Large intestine (tissue), 3 donors: ENCODE measurements at regions not wholly inside any gene's neighbourhood (a gene's known extent, or its start where the extent isn't known, plus 50 kb on each side); places are given as distances from the start of the nearest gene placed in this dataset.
"Not testable (repeated sequence)": the region's sequence is repeated elsewhere in the genome, so short reads cannot be mapped to it uniquely, and the experiment has no call there.

Experiments used
- DNase-seq, 2 donors: peaks; one replicate each; pipeline versions ENCODE4 v3.0.0 to v3.0.0-alpha.2; 2013
- H3K27ac ChIP-seq: one replicate; pipeline ENCODE4 v1.5.1; 2013; ENCODE audit warnings: low read length
- H3K27me3 ChIP-seq: 2 replicates; pipeline ENCODE4 v1.6.1; 2013; ENCODE audit warnings: low read length; ENCODE audit not compliant: control insufficient read depth, insufficient read depth
- H3K36me3 ChIP-seq: 2 replicates; pipeline ENCODE4 v1.6.1; 2013; ENCODE audit warnings: low read length; ENCODE audit not compliant: control insufficient read depth, insufficient read depth
- H3K4me1 ChIP-seq: one replicate; pipeline ENCODE4 v1.6.1; 2013; ENCODE audit warnings: low read length; ENCODE audit not compliant: control insufficient read depth, insufficient read depth
- H3K4me3 ChIP-seq: one replicate; pipeline ENCODE4 v1.5.1; 2013; ENCODE audit warnings: low read length
- H3K9me3 ChIP-seq: one replicate; pipeline ENCODE4 v1.6.1; 2013; ENCODE audit warnings: mild to moderate bottlenecking, low read depth, low read length, moderate library complexity; ENCODE audit not compliant: control insufficient read depth
- WGBS: methylation state at CpG from one replicate; pipeline ENCODE4 v1.1.5; 2013; ENCODE audit warnings: low lambda C conversion rate; ENCODE audit not compliant: insufficient coverage; 5-methylcytosine and 5-hydroxymethylcytosine counted together

GRCh38 chr2:195536906-195537305, 120.1 kb upstream of the SLC39A10 start:
- Histone ChIP-seq H3K36me3 (no peaks in the 10 kb centered on the region), H3K27me3 (no peaks in the 10 kb centered on the region), H3K4me3 (no peak overlapping the region), H3K27ac (no peak overlapping the region), H3K4me1 (peaks cover 3% of the 10 kb centered on the region), H3K9me3 (no peaks in the 10 kb centered on the region)
- no peak for DNase-seq
- WGBS: no CpG with 5 or more reads among the region's 2 CpGs

GRCh38 chr2:195535911-195536522, 121.0 kb upstream of the SLC39A10 start:
- Histone ChIP-seq H3K4me1 (peaks cover 3% of the 10 kb centered on the region), H3K27ac (no peak overlapping the region), H3K9me3 (no peaks in the 10 kb centered on the region), H3K27me3 (no peaks in the 10 kb centered on the region), H3K4me3 (no peak overlapping the region), H3K36me3 (no peaks in the 10 kb centered on the region)
- no CpG with 5 or more reads among the region's 7 CpGs for whole genome bisulfite sequencing
- DNase-seq: no peak

GRCh38 chr2:195534971-195535370, 122.1 kb upstream of the SLC39A10 start:
- H3K27ac ChIP-seq: no peak overlapping the region
- H3K4me3 ChIP-seq: no peak overlapping the region
- DNase-seq: no peak
- no peaks in the 10 kb centered on the region for H3K27me3 ChIP-seq
- H3K4me1 ChIP-seq: peaks cover 3% of the 10 kb centered on the region
- no peaks in the 10 kb centered on the region for H3K9me3 ChIP-seq
- 71% methylated on average over 1 of the region's 1 CpG for WGBS
- H3K36me3 ChIP-seq: no peaks in the 10 kb centered on the region

GRCh38 chr2:195533771-195534642, 123.0 kb upstream of the SLC39A10 start:
- Histone ChIP-seq H3K27me3 (no peaks in the 10 kb centered on the region), H3K9me3 (no peaks in the 10 kb centered on the region), H3K27ac (no peak overlapping the region), H3K4me1 (peaks cover 3% of the 10 kb centered on the region), H3K36me3 (no peaks in the 10 kb centered on the region), H3K4me3 (no peak overlapping the region)
- WGBS: 80% methylated on average over 1 of the region's 8 CpGs
- no peak for DNase-seq

- H3K27me3 ChIP-seq: no peaks in the 10 kb centered on the region
- no peaks in the 10 kb centered on the region for H3K36me3 ChIP-seq
- peaks cover 3% of the 10 kb centered on the region for H3K4me1 ChIP-seq
- WGBS: 40% methylated on average over 3 of the region's 5 CpGs
- no peaks in the 10 kb centered on the region for H3K9me3 ChIP-seq
- no peak overlapping the region for H3K27ac ChIP-seq
- DNase-seq: peak in 1 of 2 donors; percentile 39
- H3K4me3 ChIP-seq: no peak overlapping the region
Observed at GRCh38 chr2:195532628-195533271, 124.3 kb upstream of the SLC39A10 start.

GRCh38 chr2:195532255-195532627, 124.8 kb upstream of the SLC39A10 start:
- no peaks in the 10 kb centered on the region for H3K9me3 ChIP-seq
- H3K4me3 ChIP-seq: no peak overlapping the region
- peaks cover 3% of the 10 kb centered on the region for H3K4me1 ChIP-seq
- H3K27ac ChIP-seq: no peak overlapping the region
- WGBS: no CpG with 5 or more reads among the region's 1 CpG
- no peak for DNase-seq
- no peaks in the 10 kb centered on the region for H3K36me3 ChIP-seq
- H3K27me3 ChIP-seq: no peaks in the 10 kb centered on the region

GRCh38 chr2:195531754-195532153, 125.3 kb upstream of the SLC39A10 start:
- no peaks in the 10 kb centered on the region for H3K27me3 ChIP-seq
- no peak overlapping the region for H3K4me3 ChIP-seq
- no peak overlapping the region for H3K27ac ChIP-seq
- no CpG with 5 or more reads among the region's 2 CpGs for WGBS
- no peak for DNase-seq
- peaks cover 3% of the 10 kb centered on the region for H3K4me1 ChIP-seq
- no peaks in the 10 kb centered on the region for H3K9me3 ChIP-seq
- no peaks in the 10 kb centered on the region for H3K36me3 ChIP-seq

GRCh38 chr2:195523242-195523641, 133.8 kb upstream of the SLC39A10 start:
- not testable (repeated sequence) for H3K36me3 ChIP-seq, H3K4me3 ChIP-seq, H3K9me3 ChIP-seq, H3K27me3 ChIP-seq, DNase-seq, H3K4me1 ChIP-seq, H3K27ac ChIP-seq
- WGBS: no CpG with 5 or more reads among the region's 10 CpGs

GRCh38 chr2:195521589-195521988, 135.4 kb upstream of the SLC39A10 start:
- WGBS: no CpG with 5 or more reads among the region's 3 CpGs
- DNase-seq: no peak

GRCh38 chr2:195520671-195521155, 136.3 kb upstream of the SLC39A10 start:
- H3K9me3 ChIP-seq: peaks cover 2% of the 10 kb centered on the region
- WGBS: no CpG with 5 or more reads among the region's 5 CpGs
- no peaks in the 10 kb centered on the region for H3K36me3 ChIP-seq
- no peak overlapping the region for H3K27ac ChIP-seq
- no peak overlapping the region for H3K4me3 ChIP-seq
- H3K27me3 ChIP-seq: no peaks in the 10 kb centered on the region
- no peaks in the 10 kb centered on the region for H3K4me1 ChIP-seq
- no peak for DNase-seq

More at GRCh38 chr2:195521589-195521988, 135.4 kb upstream of the SLC39A10 start:
- no peak overlapping the region for H3K4me3 ChIP-seq
- no peak overlapping the region for H3K27ac ChIP-seq
- no peaks in the 10 kb centered on the region for H3K9me3 ChIP-seq
- no peaks in the 10 kb centered on the region for H3K36me3 ChIP-seq
- H3K4me1 ChIP-seq: no peaks in the 10 kb centered on the region
- no peaks in the 10 kb centered on the region for H3K27me3 ChIP-seq
